ENCODE measurements at regions not wholly inside any gene's neighbourhood (a gene's known extent, or its start where the extent isn't known, plus 50 kb on each side); places are given as distances from the start of the nearest gene placed in this dataset.

DNA sequence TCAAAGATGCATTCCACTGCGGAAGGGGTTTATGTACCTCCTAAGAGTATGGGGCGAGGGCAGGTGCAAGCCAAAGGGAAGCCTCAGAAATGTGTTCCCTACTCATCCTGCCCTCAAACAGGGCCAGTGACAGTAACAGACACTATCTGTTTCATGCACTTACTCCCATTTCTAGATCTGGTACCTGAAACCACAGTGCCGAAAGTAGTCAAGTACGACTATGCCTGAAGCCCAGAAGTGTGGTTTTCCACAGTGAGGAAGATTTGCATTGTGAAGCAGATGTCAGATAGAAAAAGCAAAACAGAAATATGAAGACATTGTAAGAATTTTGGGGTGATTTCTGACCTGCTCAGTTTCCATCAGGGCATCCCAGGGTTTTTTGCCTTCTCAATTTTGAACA lies 748.7 kb downstream of the RNF144A start:
- peaks cover under 1% of the 10 kb centered on the region for H3K36me3 Mint-ChIP-seq (ENCODE audit: unreplicated experiment)
- peaks cover 46% of the 10 kb centered on the region for H3K4me1 Mint-ChIP-seq (ENCODE audit: low read depth, unreplicated experiment)
- peaks cover 18% of the 10 kb centered on the region for H3K9me3 Mint-ChIP-seq (ENCODE audit: unreplicated experiment)
- TF ChIP-seq, protein P1, sequence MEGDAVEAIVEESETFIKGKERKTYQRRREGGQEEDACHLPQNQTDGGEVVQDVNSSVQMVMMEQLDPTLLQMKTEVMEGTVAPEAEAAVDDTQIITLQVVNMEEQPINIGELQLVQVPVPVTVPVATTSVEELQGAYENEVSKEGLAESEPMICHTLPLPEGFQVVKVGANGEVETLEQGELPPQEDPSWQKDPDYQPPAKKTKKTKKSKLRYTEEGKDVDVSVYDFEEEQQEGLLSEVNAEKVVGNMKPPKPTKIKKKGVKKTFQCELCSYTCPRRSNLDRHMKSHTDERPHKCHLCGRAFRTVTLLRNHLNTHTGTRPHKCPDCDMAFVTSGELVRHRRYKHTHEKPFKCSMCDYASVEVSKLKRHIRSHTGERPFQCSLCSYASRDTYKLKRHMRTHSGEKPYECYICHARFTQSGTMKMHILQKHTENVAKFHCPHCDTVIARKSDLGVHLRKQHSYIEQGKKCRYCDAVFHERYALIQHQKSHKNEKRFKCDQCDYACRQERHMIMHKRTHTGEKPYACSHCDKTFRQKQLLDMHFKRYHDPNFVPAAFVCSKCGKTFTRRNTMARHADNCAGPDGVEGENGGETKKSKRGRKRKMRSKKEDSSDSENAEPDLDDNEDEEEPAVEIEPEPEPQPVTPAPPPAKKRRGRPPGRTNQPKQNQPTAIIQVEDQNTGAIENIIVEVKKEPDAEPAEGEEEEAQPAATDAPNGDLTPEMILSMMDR (IDR thresholded peaks at IDR 0.05; ENCODE audit: partially characterized antibody, unreplicated experiment): no peak
- peak overlapping the region; percentile 56 for H3K4me3 Mint-ChIP-seq (ENCODE audit: unreplicated experiment)
- H3K27ac Mint-ChIP-seq (ENCODE audit: unreplicated experiment): peak overlapping the region; percentile 94
- H3K27me3 Mint-ChIP-seq (ENCODE audit: unreplicated experiment): peaks cover 12% of the 10 kb centered on the region
- no peak for DNase-seq

DNA sequence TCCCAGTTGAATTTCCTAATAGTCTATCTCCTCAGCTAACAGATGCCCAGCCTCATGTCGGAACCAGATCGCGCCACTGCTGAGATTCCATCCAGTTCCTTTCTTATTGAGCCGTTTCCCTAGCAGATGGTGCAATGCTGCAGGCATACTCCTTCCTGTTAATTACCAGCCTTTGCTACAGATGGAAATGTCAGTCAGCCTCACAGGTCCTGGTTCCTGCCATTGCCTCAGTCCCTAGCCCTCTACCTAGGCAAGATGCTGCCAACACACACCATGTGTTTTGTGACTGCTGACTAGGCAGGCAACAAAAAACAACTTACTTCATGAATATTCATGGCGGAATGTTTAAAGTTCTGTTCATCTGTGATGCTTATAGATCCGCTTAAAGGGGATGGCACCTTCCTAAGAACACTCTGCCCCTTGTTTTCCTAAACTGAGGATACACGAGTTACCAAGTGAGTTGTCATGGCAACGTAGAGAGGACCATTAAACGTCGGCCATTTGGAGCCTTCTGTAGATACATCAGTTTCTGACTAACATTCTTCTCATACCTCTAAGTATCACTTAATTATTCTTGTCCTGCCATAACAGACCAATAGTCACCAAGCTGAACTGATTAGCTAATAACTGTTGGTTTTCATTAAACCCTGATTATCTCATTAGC lies 749.5 kb downstream of the RNF144A start:
- peak overlapping the region; percentile 94 for H3K27ac Mint-ChIP-seq (ENCODE audit: unreplicated experiment)
- H3K9me3 Mint-ChIP-seq (ENCODE audit: unreplicated experiment): peaks cover 21% of the 10 kb centered on the region
- H3K4me3 Mint-ChIP-seq (ENCODE audit: unreplicated experiment): peak overlapping the region; percentile 56
- DNase-seq: peak; percentile 72
- H3K27me3 Mint-ChIP-seq (ENCODE audit: unreplicated experiment): peaks cover 12% of the 10 kb centered on the region
- no peaks in the 10 kb centered on the region for H3K36me3 Mint-ChIP-seq (ENCODE audit: unreplicated experiment)
- TF ChIP-seq, protein P1 (IDR thresholded peaks at IDR 0.05; ENCODE audit: partially characterized antibody, unreplicated experiment): no peak
- H3K4me1 Mint-ChIP-seq (ENCODE audit: low read depth, unreplicated experiment): peaks cover 54% of the 10 kb centered on the region

DNA sequence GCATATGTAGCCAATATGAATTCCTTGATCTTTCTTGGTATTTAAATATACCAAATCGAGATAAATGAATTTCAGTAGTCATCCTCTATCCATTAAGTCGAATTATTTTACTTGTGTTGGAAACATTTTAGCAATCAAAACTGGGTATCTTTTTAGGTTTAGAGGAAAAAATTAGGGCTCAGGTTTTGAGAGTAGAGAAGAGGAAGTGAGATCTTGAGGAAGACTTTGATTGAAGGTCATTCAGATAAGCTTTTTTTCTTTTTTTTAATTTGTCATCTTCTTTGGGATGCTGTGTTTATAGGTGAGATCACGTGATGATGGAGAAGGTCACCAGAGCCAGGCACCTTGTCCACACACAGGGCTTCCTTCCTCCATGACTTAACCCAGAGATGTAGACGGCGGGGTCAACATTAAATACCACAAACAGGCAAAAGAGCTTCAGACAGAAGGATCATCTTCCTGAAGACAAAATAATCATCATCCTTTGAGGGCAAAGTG lies 750.1 kb downstream of the RNF144A start:
- DNase-seq: no peak
- Mint-ChIP-seq H3K27ac (ENCODE audit: unreplicated experiment) (peak overlapping the region; percentile 94), H3K4me1 (ENCODE audit: low read depth, unreplicated experiment) (peaks cover 58% of the 10 kb centered on the region), H3K36me3 (ENCODE audit: unreplicated experiment) (peaks cover 4% of the 10 kb centered on the region), H3K4me3 (ENCODE audit: unreplicated experiment) (peak overlapping the region; percentile 56), H3K9me3 (ENCODE audit: unreplicated experiment) (peaks cover 24% of the 10 kb centered on the region), H3K27me3 (ENCODE audit: unreplicated experiment) (peaks cover 14% of the 10 kb centered on the region)
- TF ChIP-seq, protein P1 (IDR thresholded peaks at IDR 0.05; ENCODE audit: partially characterized antibody, unreplicated experiment): no peak

DNA sequence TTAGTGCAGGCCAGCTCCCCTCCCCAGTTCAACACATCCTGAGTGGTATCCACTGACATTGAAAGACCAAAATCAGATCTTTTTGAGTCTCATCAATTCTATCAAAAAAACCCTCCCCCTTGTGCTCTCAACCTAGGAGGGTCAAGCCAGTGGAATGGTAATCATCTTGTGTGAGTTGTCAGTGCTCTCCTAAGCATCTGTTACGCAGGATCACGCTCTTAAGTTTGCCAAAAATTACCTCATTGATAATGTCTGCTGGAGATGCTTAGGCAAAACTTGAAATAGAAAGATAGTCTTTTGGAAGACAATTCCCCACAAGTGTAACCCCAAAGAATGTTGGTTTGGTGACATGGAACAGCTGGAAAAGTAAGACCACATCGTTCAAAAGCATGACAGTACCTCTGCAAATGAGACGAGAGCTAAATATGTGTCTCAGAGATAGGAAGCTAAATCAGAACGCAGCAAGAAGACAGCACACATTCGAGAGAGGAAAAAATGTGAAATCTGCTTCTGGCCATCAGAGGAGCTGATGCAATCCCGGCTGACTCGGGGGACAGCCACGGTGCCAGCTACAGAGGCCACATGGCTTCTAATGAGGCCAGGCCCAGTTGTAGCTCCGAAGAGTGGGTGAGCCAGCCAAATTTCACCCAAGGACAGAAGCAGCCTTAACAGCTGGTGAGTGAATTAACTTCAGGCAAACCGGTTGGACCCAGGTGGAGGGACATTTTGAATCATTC lies 753.9 kb downstream of the RNF144A start:
- H3K27ac Mint-ChIP-seq (ENCODE audit: unreplicated experiment): peak overlapping the region; percentile 25
- TF ChIP-seq, protein P1 (IDR thresholded peaks at IDR 0.05; ENCODE audit: partially characterized antibody, unreplicated experiment): no peak
- H3K36me3 Mint-ChIP-seq (ENCODE audit: unreplicated experiment): peaks cover 5% of the 10 kb centered on the region
- H3K4me3 Mint-ChIP-seq (ENCODE audit: unreplicated experiment): no peak overlapping the region
- peaks cover 21% of the 10 kb centered on the region for H3K9me3 Mint-ChIP-seq (ENCODE audit: unreplicated experiment)
- no peak for DNase-seq
- peaks cover 11% of the 10 kb centered on the region for H3K27me3 Mint-ChIP-seq (ENCODE audit: unreplicated experiment)
- peaks cover 48% of the 10 kb centered on the region for H3K4me1 Mint-ChIP-seq (ENCODE audit: low read depth, unreplicated experiment)
